GM12872 (cell line): ENCODE measurements at regions not wholly inside any gene's neighbourhood (a gene's known extent, or its start where the extent isn't known, plus 50 kb on each side); places are given as distances from the start of the nearest gene placed in this dataset.

Experiments used
- TF ChIP-seq, protein P1 (sequence below): IDR thresholded peaks from 3 replicates; pipeline ENCODE4 v1.5.1; 2011; ENCODE audit warnings: low read depth, mild to moderate bottlenecking, low read length, moderate library complexity; ENCODE audit not compliant: insufficient read depth

DNA sequence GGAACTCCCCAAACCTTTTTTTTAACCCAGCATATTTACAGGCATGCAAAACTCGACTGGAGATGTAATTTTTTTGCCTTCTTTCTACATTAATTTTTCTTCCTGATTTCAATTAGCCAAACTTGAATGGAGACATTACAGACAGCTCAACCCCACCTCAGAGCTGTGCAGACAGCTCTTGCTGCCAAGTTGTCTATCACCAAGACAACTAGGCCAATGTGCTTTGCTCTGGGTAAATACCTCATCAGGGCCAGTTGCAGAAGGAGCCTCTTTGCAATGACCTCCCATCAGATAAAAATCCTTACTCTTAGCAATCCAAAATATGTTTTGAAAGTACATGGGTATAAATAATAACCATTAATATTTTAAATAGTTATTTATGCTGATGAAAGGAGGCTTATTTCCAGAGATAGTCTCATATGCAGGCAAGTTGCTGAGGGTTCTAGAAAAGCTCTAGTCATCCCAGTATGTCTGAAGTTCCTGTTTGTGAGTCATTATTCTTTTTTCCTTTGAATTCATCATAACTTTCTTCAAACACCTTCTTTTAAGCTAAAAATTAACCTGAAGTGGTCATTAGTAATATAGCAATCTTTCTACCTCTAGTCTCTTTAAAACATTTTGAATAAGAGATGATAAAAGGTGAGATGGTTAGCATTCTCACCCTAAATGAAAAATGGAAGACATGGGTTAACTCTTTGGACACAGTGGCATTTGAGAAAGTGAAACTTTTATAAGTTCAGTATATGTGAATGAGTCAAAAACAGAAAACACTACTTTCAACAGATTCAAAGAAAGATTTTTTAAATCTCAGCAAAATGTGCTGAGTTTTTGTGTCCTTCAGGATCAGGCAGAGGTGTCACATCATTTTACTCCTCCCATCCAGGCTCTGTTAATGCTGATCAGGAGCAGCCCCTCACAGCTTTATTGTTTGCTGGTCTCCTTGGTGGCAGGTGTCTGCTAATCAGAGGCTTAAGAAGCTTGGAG is 475.5 kb upstream of the FGF16 start:
- TF ChIP-seq, protein P1, sequence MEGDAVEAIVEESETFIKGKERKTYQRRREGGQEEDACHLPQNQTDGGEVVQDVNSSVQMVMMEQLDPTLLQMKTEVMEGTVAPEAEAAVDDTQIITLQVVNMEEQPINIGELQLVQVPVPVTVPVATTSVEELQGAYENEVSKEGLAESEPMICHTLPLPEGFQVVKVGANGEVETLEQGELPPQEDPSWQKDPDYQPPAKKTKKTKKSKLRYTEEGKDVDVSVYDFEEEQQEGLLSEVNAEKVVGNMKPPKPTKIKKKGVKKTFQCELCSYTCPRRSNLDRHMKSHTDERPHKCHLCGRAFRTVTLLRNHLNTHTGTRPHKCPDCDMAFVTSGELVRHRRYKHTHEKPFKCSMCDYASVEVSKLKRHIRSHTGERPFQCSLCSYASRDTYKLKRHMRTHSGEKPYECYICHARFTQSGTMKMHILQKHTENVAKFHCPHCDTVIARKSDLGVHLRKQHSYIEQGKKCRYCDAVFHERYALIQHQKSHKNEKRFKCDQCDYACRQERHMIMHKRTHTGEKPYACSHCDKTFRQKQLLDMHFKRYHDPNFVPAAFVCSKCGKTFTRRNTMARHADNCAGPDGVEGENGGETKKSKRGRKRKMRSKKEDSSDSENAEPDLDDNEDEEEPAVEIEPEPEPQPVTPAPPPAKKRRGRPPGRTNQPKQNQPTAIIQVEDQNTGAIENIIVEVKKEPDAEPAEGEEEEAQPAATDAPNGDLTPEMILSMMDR: no peak

DNA sequence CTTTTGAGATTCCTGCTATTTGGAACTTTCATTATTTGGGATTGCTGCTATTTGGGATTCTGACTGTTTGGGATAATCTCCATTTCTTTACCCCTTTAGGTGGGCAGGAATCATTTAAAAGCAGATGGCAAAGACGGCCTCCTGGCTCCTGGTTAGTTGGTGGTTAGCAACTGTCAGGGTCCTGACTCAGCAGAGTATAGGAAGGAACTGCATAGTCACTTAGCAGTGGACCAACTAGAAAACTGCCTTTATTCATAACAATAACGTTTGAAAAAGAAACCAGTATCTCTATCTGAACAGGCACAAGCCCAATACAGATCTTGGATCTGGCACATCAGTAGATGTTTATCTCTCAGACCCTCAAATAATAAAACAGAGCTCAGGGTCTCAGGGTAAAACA is 469.7 kb upstream of the FGF16 start:
- TF ChIP-seq, protein P1: no peak

GRCh38 chrX:76987381-76987780 is 459.8 kb upstream of the FGF16 start:
- TF ChIP-seq, protein P1: no peak

- TF ChIP-seq, protein P1: no peak
Measured at GRCh38 chrX:76996641-76997040, 450.5 kb upstream of the FGF16 start.

GRCh38 chrX:77003530-77003929 is 443.7 kb upstream of the FGF16 start:
- TF ChIP-seq, protein P1: no peak

GRCh38 chrX:77003956-77004355 is 443.2 kb upstream of the FGF16 start:
- TF ChIP-seq, protein P1: no peak

- TF ChIP-seq, protein P1: no peak
Measured at GRCh38 chrX:77009691-77010090, 437.5 kb upstream of the FGF16 start.
